ENCODE measurements at regions not wholly inside any gene's neighbourhood (a gene's known extent, or its start where the extent isn't known, plus 50 kb on each side); places are given as distances from the start of the nearest gene placed in this dataset.

DNA sequence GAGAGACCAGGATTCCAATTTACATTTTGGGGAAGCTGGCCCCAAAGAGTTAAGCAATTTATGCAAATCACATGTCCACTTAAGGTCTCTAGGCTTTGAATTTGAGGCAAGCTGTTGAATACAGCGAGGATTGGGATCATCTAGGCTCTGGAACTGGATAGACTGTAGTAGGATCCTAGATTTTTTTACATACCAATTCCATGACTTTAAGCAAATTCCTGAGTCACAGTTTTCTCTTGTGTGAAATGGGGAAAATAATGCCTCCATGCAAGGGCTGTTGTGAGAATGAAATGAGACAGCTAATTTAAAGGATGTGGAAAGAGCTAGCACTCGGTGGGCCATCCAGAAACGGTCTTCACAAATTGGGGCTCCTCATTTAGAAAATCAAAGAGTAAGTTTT lies 103.4 kb downstream of the MINAR1 start:
- TF ChIP-seq ZNF169 (tag by site-specific recombination; IDR thresholded peaks at IDR 0.05) (no peak), ZNF266 (tag by site-specific recombination; IDR thresholded peaks at IDR 0.05; ENCODE audit: low read depth) (no peak), GFI1B (tag by site-specific recombination; IDR thresholded peaks at IDR 0.05) (no peak), ZNF776 (tag by site-specific recombination; IDR thresholded peaks at IDR 0.05; ENCODE audit: borderline replicate concordance) (no peak), ZBTB7A (tag by site-specific recombination; IDR thresholded peaks at IDR 0.05; ENCODE audit: low read depth) (no peak), ZNF629 (tag by site-specific recombination; IDR thresholded peaks at IDR 0.05) (no peak), BCL11A (tag by site-specific recombination; IDR thresholded peaks at IDR 0.05; ENCODE audit: low read depth) (no peak)
- TF ChIP-seq, protein P1, sequence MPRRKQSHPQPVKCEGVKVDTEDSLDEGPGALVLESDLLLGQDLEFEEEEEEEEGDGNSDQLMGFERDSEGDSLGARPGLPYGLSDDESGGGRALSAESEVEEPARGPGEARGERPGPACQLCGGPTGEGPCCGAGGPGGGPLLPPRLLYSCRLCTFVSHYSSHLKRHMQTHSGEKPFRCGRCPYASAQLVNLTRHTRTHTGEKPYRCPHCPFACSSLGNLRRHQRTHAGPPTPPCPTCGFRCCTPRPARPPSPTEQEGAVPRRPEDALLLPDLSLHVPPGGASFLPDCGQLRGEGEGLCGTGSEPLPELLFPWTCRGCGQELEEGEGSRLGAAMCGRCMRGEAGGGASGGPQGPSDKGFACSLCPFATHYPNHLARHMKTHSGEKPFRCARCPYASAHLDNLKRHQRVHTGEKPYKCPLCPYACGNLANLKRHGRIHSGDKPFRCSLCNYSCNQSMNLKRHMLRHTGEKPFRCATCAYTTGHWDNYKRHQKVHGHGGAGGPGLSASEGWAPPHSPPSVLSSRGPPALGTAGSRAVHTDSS (tag by site-specific recombination; IDR thresholded peaks at IDR 0.05) = no peak
- TF ChIP-seq, protein P2, sequence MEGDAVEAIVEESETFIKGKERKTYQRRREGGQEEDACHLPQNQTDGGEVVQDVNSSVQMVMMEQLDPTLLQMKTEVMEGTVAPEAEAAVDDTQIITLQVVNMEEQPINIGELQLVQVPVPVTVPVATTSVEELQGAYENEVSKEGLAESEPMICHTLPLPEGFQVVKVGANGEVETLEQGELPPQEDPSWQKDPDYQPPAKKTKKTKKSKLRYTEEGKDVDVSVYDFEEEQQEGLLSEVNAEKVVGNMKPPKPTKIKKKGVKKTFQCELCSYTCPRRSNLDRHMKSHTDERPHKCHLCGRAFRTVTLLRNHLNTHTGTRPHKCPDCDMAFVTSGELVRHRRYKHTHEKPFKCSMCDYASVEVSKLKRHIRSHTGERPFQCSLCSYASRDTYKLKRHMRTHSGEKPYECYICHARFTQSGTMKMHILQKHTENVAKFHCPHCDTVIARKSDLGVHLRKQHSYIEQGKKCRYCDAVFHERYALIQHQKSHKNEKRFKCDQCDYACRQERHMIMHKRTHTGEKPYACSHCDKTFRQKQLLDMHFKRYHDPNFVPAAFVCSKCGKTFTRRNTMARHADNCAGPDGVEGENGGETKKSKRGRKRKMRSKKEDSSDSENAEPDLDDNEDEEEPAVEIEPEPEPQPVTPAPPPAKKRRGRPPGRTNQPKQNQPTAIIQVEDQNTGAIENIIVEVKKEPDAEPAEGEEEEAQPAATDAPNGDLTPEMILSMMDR (tag by site-specific recombination; IDR thresholded peaks at IDR 0.05) = no peak
